ENCODE measurements at regions not wholly inside any gene's neighbourhood (a gene's known extent, or its start where the extent isn't known, plus 50 kb on each side); places are given as distances from the start of the nearest gene placed in this dataset.

DNA sequence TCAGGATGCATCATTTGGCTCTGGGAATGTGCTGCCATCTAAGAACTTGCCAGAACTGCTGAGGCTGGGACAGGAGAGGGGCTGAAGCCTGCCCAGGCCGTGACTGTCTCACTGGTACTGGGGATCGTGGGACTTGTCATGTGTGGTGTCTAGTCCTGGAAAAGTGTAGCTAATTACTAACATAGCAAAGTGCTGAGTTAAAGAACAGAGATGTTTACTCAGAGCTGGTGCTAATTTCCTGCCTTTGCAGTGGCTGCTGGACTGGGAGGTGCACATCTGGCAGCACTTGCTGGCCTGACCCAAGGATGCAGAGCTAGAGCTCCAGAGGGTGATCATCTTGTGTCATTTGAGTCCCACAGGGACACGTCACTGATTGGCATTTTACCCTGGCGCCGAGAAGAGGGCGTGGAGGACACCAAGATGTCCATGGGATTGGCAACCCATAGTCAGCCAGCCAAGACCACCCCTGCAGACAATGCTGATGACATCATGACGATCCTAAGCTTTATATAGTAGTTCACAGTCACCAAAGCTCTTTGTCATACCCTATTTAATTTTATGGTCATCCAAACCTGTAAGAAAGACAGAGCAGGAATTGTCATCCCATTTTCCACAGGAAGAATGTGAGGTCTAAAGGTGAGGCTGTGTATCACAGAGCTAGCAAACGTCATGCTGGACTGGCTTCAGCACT lies 110.1 kb upstream of the SLC44A3 start:
- H3K27ac ChIP-seq (ENCODE audit: control insufficient read depth, insufficient read depth, low read length): no peak overlapping the region
- no peaks in the 10 kb centered on the region for H3K27me3 ChIP-seq (ENCODE audit: control insufficient read depth, extremely low read depth, insufficient read depth, low read length)
- TF ChIP-seq EZH2 (IDR thresholded peaks at IDR 0.05; ENCODE audit: low read length): no peak
- TF ChIP-seq, protein P1, sequence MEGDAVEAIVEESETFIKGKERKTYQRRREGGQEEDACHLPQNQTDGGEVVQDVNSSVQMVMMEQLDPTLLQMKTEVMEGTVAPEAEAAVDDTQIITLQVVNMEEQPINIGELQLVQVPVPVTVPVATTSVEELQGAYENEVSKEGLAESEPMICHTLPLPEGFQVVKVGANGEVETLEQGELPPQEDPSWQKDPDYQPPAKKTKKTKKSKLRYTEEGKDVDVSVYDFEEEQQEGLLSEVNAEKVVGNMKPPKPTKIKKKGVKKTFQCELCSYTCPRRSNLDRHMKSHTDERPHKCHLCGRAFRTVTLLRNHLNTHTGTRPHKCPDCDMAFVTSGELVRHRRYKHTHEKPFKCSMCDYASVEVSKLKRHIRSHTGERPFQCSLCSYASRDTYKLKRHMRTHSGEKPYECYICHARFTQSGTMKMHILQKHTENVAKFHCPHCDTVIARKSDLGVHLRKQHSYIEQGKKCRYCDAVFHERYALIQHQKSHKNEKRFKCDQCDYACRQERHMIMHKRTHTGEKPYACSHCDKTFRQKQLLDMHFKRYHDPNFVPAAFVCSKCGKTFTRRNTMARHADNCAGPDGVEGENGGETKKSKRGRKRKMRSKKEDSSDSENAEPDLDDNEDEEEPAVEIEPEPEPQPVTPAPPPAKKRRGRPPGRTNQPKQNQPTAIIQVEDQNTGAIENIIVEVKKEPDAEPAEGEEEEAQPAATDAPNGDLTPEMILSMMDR (optimal IDR thresholded peaks at IDR 0.05 in 1 of 3, IDR thresholded peaks at IDR 0.05 in 1 of 3, conservative IDR thresholded peaks at IDR 0.05 in 1 of 3; ENCODE audit: extremely low read depth in 1 of 3, insufficient read depth in 2 of 3, low read length in 3 of 3): no peak
- H3K36me3 ChIP-seq (ENCODE audit: control insufficient read depth in 2 of 2, extremely low read depth in 1 of 2, insufficient read depth in 2 of 2, low read length in 2 of 2): no peaks in the 10 kb centered on the region
- H3K4me3 ChIP-seq (ENCODE audit: control insufficient read depth in 2 of 3, extremely low read depth in 1 of 3, insufficient read depth in 2 of 3, low read depth in 1 of 3, low read length in 3 of 3): no peak overlapping the region
- no peak overlapping the region for H3K4me2 ChIP-seq (ENCODE audit: control insufficient read depth, extremely low read depth, insufficient read depth, low read depth, low read length)
- no peaks in the 10 kb centered on the region for H3K9me3 ChIP-seq (ENCODE audit: control insufficient read depth, low read depth, low read length)
- no peak overlapping the region for H3K9ac ChIP-seq (ENCODE audit: control insufficient read depth, extremely low read depth, insufficient read depth, low read length)
- no peaks in the 10 kb centered on the region for H4K20me1 ChIP-seq (ENCODE audit: control insufficient read depth, extremely low read depth, insufficient read depth, low read length)
- H3K4me1 ChIP-seq (ENCODE audit: control insufficient read depth, extremely low read depth, insufficient read depth, low read length): peaks cover 34% of the 10 kb centered on the region
- dilution Hi-C loops (cut with MboI; ENCODE audit: extremely low pct_ligation_motif_present, low sequenced_read_pairs): no loop called here
- DNase-seq (ENCODE audit: low read depth, low spot score) (no peak), FAIRE-seq (peak; percentile 83)
- no peaks in the 10 kb centered on the region for H3K79me2 ChIP-seq (ENCODE audit: control insufficient read depth, insufficient read depth, low read length)
- no peak overlapping the region for H2AFZ ChIP-seq (ENCODE audit: control insufficient read depth, low read length)
- H3K9me1 ChIP-seq (ENCODE audit: control insufficient read depth, extremely low read depth, insufficient read depth, low read length): no peaks in the 10 kb centered on the region

DNA sequence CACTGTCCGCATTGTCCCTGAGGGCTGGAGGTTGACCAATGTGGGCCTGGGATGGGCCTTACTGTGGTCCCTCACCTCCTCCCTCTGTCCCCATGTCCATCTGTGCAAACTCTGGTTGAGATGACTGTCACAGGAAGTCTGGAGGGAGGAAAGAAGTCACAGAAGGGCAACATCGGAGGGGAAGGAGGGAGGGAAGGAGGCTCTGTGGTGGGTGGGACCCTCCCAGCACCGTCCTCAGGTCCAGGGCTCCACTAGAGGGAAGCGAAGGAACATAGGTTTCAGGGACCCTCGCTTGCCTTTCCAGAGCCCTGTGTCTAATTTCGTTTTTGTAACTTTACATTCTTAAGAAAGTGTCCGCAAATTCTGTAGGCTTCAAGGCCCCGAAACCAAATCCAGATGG lies 111.3 kb upstream of the SLC44A3 start:
- Histone ChIP-seq H3K27me3 (ENCODE audit: control insufficient read depth, extremely low read depth, insufficient read depth, low read length) (no peaks in the 10 kb centered on the region), H3K9me1 (ENCODE audit: control insufficient read depth, extremely low read depth, insufficient read depth, low read length) (no peaks in the 10 kb centered on the region), H3K79me2 (ENCODE audit: control insufficient read depth, insufficient read depth, low read length) (no peaks in the 10 kb centered on the region), H3K4me2 (ENCODE audit: control insufficient read depth, extremely low read depth, insufficient read depth, low read depth, low read length) (no peak overlapping the region), H3K9ac (ENCODE audit: control insufficient read depth, extremely low read depth, insufficient read depth, low read length) (no peak overlapping the region), H3K27ac (ENCODE audit: control insufficient read depth, insufficient read depth, low read length) (no peak overlapping the region), H3K9me3 (ENCODE audit: control insufficient read depth, low read depth, low read length) (no peaks in the 10 kb centered on the region), H3K4me3 (ENCODE audit: control insufficient read depth in 2 of 3, extremely low read depth in 1 of 3, insufficient read depth in 2 of 3, low read depth in 1 of 3, low read length in 3 of 3) (no peak overlapping the region), H4K20me1 (ENCODE audit: control insufficient read depth, extremely low read depth, insufficient read depth, low read length) (no peaks in the 10 kb centered on the region), H3K4me1 (ENCODE audit: control insufficient read depth, extremely low read depth, insufficient read depth, low read length) (peaks cover 26% of the 10 kb centered on the region), H3K36me3 (ENCODE audit: control insufficient read depth in 2 of 2, extremely low read depth in 1 of 2, insufficient read depth in 2 of 2, low read length in 2 of 2) (no peaks in the 10 kb centered on the region), H2AFZ (ENCODE audit: control insufficient read depth, low read length) (peak overlapping the region; percentile 79)
- DNase-seq (ENCODE audit: low read depth, low spot score) (no peak), FAIRE-seq (no peak)
- dilution Hi-C loops (cut with MboI; ENCODE audit: extremely low pct_ligation_motif_present, low sequenced_read_pairs): no loop called here
- TF ChIP-seq, protein P1 (optimal IDR thresholded peaks at IDR 0.05 in 1 of 3, IDR thresholded peaks at IDR 0.05 in 1 of 3, conservative IDR thresholded peaks at IDR 0.05 in 1 of 3; ENCODE audit: extremely low read depth in 1 of 3, insufficient read depth in 2 of 3, low read length in 3 of 3): no peak
- TF ChIP-seq EZH2 (IDR thresholded peaks at IDR 0.05; ENCODE audit: low read length): no peak
